Hepatocyte (in vitro differentiated cells): ENCODE measurements at regions not wholly inside any gene's neighbourhood (a gene's known extent, or its start where the extent isn't known, plus 50 kb on each side); places are given as distances from the start of the nearest gene placed in this dataset.

Source experiments
- EZH2 ChIP-seq: fragments of 200-600 bp; sonication (generic); IDR thresholded peaks from 2 replicates; pipeline ENCODE4 v1.6.1; 2016; ENCODE audit warnings: antibody characterized with exemption, mild to moderate bottlenecking, borderline replicate concordance
- EZH2phosphoT487 ChIP-seq: fragments of 200-600 bp; sonication (generic); IDR thresholded peaks from one replicate; pipeline ENCODE4 v1.6.1; 2018; ENCODE audit warnings: antibody characterized with exemption, mild to moderate bottlenecking, low read depth, moderate library complexity; ENCODE audit not compliant: unreplicated experiment, severe bottlenecking
- TF ChIP-seq, protein P1 (sequence below): fragments of 200-600 bp; sonication (generic); IDR thresholded peaks from 2 replicates; pipeline ENCODE4 v1.5.1; 2016; ENCODE audit warnings: antibody characterized with exemption, mild to moderate bottlenecking; ENCODE audit not compliant: poor library complexity

DNA sequence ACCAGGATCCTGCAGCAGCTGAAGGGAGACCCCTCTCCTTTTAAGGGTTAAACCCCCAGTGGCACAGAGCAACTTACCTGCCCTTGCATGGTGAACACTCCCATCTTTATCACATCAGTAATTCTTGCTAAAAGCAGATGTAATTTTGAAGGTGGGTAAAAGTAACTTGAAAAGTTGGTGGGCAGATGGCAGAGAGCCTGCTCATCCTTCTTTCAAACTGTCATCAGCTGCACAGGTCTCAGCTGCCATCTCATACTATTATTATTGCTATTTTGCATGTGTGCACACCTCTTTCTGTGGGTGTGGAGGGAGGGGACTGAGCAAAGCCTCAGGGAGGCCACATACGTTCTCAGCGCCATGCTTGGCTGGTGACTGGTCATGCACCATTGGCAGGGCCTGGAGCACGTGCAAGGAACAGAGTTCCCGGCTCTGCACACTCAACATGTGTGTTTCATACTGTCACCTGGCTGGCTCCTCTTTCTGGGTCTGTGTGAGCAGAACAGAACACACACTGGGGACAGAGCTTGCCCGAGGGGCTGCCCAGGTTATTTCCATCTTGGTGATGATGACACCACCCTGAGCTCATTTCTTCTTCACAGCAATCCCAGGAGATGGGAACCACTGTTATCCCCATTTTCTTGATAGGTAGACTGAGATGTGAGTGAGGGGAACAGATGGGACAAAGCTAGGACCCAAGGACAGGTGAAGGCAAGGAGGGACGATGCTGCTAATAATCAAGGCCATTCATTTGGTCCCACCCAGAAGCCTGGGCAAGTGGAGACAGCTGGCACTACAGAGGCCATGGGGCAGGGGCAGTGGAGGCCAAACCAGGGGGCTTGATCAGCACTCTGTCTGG lies 95.8 kb upstream of the KLF13 start:
- TF ChIP-seq, protein P1, sequence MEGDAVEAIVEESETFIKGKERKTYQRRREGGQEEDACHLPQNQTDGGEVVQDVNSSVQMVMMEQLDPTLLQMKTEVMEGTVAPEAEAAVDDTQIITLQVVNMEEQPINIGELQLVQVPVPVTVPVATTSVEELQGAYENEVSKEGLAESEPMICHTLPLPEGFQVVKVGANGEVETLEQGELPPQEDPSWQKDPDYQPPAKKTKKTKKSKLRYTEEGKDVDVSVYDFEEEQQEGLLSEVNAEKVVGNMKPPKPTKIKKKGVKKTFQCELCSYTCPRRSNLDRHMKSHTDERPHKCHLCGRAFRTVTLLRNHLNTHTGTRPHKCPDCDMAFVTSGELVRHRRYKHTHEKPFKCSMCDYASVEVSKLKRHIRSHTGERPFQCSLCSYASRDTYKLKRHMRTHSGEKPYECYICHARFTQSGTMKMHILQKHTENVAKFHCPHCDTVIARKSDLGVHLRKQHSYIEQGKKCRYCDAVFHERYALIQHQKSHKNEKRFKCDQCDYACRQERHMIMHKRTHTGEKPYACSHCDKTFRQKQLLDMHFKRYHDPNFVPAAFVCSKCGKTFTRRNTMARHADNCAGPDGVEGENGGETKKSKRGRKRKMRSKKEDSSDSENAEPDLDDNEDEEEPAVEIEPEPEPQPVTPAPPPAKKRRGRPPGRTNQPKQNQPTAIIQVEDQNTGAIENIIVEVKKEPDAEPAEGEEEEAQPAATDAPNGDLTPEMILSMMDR: no peak
- TF ChIP-seq EZH2 (no peak), EZH2phosphoT487 (no peak)
